BLaER1 treated with 17β-estradiol and CSF1 and Interleukin-3, amounts not matched to agents 10 nM and 100 nM (cell line): ENCODE measurements at regions not wholly inside any gene's neighbourhood (a gene's known extent, or its start where the extent isn't known, plus 50 kb on each side); places are given as distances from the start of the nearest gene placed in this dataset.

Experiments used
- H3K27ac ChIP-seq, 11 experiments: shearing (Covaris generic); formaldehyde crosslinking; 2 replicates each; pipeline ENCODE4 v1.8.1; 2022
- H3K27me3 ChIP-seq, 11 experiments: shearing (Covaris generic); formaldehyde crosslinking; 2 replicates each; pipeline ENCODE4 v1.8.1; 2022
- H3K36me3 ChIP-seq, 11 experiments: shearing (Covaris generic); formaldehyde crosslinking; 2 replicates each; pipeline ENCODE4 v1.8.1; 2022
- H3K4me1 ChIP-seq, 10 experiments: shearing (Covaris generic); formaldehyde crosslinking; 2 replicates each; pipeline ENCODE4 v1.8.1; 2022
- H3K4me2 ChIP-seq, 11 experiments: shearing (Covaris generic); formaldehyde crosslinking; 2 replicates each; pipeline ENCODE4 v1.8.1; 2022
- H3K4me3 ChIP-seq, 10 experiments: shearing (Covaris generic); formaldehyde crosslinking; 2 replicates each; pipeline ENCODE4 v1.8.1; 2022
- H3K9ac ChIP-seq, 11 experiments: shearing (Covaris generic); formaldehyde crosslinking; 2 replicates each; pipeline ENCODE4 v1.8.1; 2022
- H3K9me3 ChIP-seq, 11 experiments: shearing (Covaris generic); formaldehyde crosslinking; replicated peaks in 1 of 11; 2 replicates each; pipeline ENCODE4 v1.8.1; 2022
- H4K20me1 ChIP-seq, 11 experiments: shearing (Covaris generic); formaldehyde crosslinking; 2 replicates each; pipeline ENCODE4 v1.8.1; 2022
- Cebpa-rat ChIP-seq, 11 experiments: shearing (Covaris generic); IDR thresholded peaks; 2 replicates each; pipeline ENCODE4 v1.8.1; 2022

GRCh38 chr4:91894006-91894405 lies 409.8 kb upstream of the GRID2 start:
- Histone ChIP-seq H3K9me3 (no peaks in the 10 kb centered on the region), H3K36me3 (no peaks in the 10 kb centered on the region), H3K27ac (no peak overlapping the region), H4K20me1 (no peaks in the 10 kb centered on the region), H3K9ac (no peak overlapping the region), H3K4me2 (no peak overlapping the region), H3K4me3 (no peak overlapping the region), H3K27me3 (no peaks in the 10 kb centered on the region), H3K4me1 (no peaks in the 10 kb centered on the region)
- no peak for TF ChIP-seq Cebpa-rat (IDR thresholded peaks at IDR 0.05)

- Histone ChIP-seq H3K27me3 (no peaks in the 10 kb centered on the region), H3K27ac (no peak overlapping the region), H4K20me1 (no peaks in the 10 kb centered on the region), H3K4me2 (no peak overlapping the region), H3K4me3 (no peak overlapping the region), H3K9me3 (no peaks in the 10 kb centered on the region), H3K4me1 (no peaks in the 10 kb centered on the region), H3K36me3 (no peaks in the 10 kb centered on the region), H3K9ac (no peak overlapping the region)
- no peak for TF ChIP-seq Cebpa-rat (IDR thresholded peaks at IDR 0.05)
These were observed 399.2 kb upstream of the GRID2 start for GRCh38 chr4:91904556-91904955.

GRCh38 chr4:91909963-91910362 lies 393.8 kb upstream of the GRID2 start:
- TF ChIP-seq Cebpa-rat (IDR thresholded peaks at IDR 0.05): no peak
- no peak overlapping the region for H3K9ac ChIP-seq
- H3K4me3 ChIP-seq: no peak overlapping the region
- no peak overlapping the region for H3K27ac ChIP-seq
- no peak overlapping the region for H3K4me2 ChIP-seq
- H3K4me1 ChIP-seq: no peaks in the 10 kb centered on the region
- no peaks in the 10 kb centered on the region for H3K27me3 ChIP-seq
- no peaks in the 10 kb centered on the region for H3K9me3 ChIP-seq
- H4K20me1 ChIP-seq: no peaks in the 10 kb centered on the region
- no peaks in the 10 kb centered on the region for H3K36me3 ChIP-seq

- H3K36me3 ChIP-seq: no peaks in the 10 kb centered on the region
- H3K4me2 ChIP-seq: no peak overlapping the region
- TF ChIP-seq Cebpa-rat (IDR thresholded peaks at IDR 0.05): no peak
- H3K27ac ChIP-seq: no peak overlapping the region
- no peak overlapping the region for H3K4me3 ChIP-seq
- H3K4me1 ChIP-seq: no peaks in the 10 kb centered on the region
- no peaks in the 10 kb centered on the region for H4K20me1 ChIP-seq
- H3K27me3 ChIP-seq: no peaks in the 10 kb centered on the region
- H3K9ac ChIP-seq: no peak overlapping the region
- no peaks in the 10 kb centered on the region for H3K9me3 ChIP-seq
These were observed 389.5 kb upstream of the GRID2 start for GRCh38 chr4:91914176-91914804.

GRCh38 chr4:91916219-91916618 lies 387.5 kb upstream of the GRID2 start:
- Histone ChIP-seq H3K4me1 (no peaks in the 10 kb centered on the region), H3K27me3 (no peaks in the 10 kb centered on the region)
- TF ChIP-seq Cebpa-rat (IDR thresholded peaks at IDR 0.05): no peak

GRCh38 chr4:91924625-91925024 lies 379.1 kb upstream of the GRID2 start:
- no peaks in the 10 kb centered on the region for H3K27me3 ChIP-seq
- no peak overlapping the region for H3K9ac ChIP-seq
- no peak overlapping the region for H3K27ac ChIP-seq
- no peaks in the 10 kb centered on the region for H3K4me1 ChIP-seq
- no peak overlapping the region for H3K4me2 ChIP-seq
- no peak overlapping the region for H3K4me3 ChIP-seq
- H3K9me3 ChIP-seq: peaks cover 9 to 13% (median 11%) of the 10 kb centered on the region in 11 experiments; a peak in 21 of 22 replicates
- H4K20me1 ChIP-seq: no peaks in the 10 kb centered on the region
- H3K36me3 ChIP-seq: no peaks in the 10 kb centered on the region
- no peak for TF ChIP-seq Cebpa-rat (IDR thresholded peaks at IDR 0.05)

More at GRCh38 chr4:91916219-91916618, 387.5 kb upstream of the GRID2 start:
- no peak overlapping the region for H3K27ac ChIP-seq
- H4K20me1 ChIP-seq: no peaks in the 10 kb centered on the region
- no peaks in the 10 kb centered on the region for H3K36me3 ChIP-seq
- no peak overlapping the region for H3K9ac ChIP-seq
- no peaks in the 10 kb centered on the region for H3K9me3 ChIP-seq
- no peak overlapping the region for H3K4me2 ChIP-seq
- H3K4me3 ChIP-seq: no peak overlapping the region

GRCh38 chr4:91935217-91935616 lies 368.5 kb upstream of the GRID2 start:
- Histone ChIP-seq H3K9me3 (no peaks in the 10 kb centered on the region), H3K4me3 (no peak overlapping the region), H3K4me1 (no peaks in the 10 kb centered on the region), H3K9ac (no peak overlapping the region), H3K4me2 (no peak overlapping the region), H4K20me1 (no peaks in the 10 kb centered on the region), H3K36me3 (no peaks in the 10 kb centered on the region), H3K27me3 (no peaks in the 10 kb centered on the region), H3K27ac (no peak overlapping the region)
- TF ChIP-seq Cebpa-rat (IDR thresholded peaks at IDR 0.05): no peak

- Histone ChIP-seq H3K36me3 (no peaks in the 10 kb centered on the region), H3K9ac (no peak overlapping the region), H3K4me3 (no peak overlapping the region), H4K20me1 (no peaks in the 10 kb centered on the region), H3K4me1 (no peaks in the 10 kb centered on the region), H3K9me3 (no peaks in the 10 kb centered on the region), H3K27ac (no peak overlapping the region), H3K4me2 (no peak overlapping the region), H3K27me3 (no peaks in the 10 kb centered on the region)
- TF ChIP-seq Cebpa-rat (IDR thresholded peaks at IDR 0.05): no peak
These were observed 367.5 kb upstream of the GRID2 start for GRCh38 chr4:91936311-91936710.

GRCh38 chr4:91957963-91958362 lies 345.8 kb upstream of the GRID2 start:
- TF ChIP-seq Cebpa-rat (IDR thresholded peaks at IDR 0.05): no peak
- H3K36me3 ChIP-seq: no peaks in the 10 kb centered on the region
- no peak overlapping the region for H3K27ac ChIP-seq
- no peaks in the 10 kb centered on the region for H4K20me1 ChIP-seq
- H3K9ac ChIP-seq: no peak overlapping the region
- no peak overlapping the region for H3K4me2 ChIP-seq
- H3K4me3 ChIP-seq: no peak overlapping the region
- H3K4me1 ChIP-seq: no peaks in the 10 kb centered on the region
- peaks cover 0 to 13% (median 6%) of the 10 kb centered on the region in 11 experiments; a peak in 9 of 22 replicates for H3K9me3 ChIP-seq
- H3K27me3 ChIP-seq: no peaks in the 10 kb centered on the region

GRCh38 chr4:91958596-91958995 lies 345.2 kb upstream of the GRID2 start:
- Histone ChIP-seq H4K20me1 (no peaks in the 10 kb centered on the region), H3K9me3 (peaks cover 0 to 13% (median 6%) of the 10 kb centered on the region in 11 experiments; a peak in 9 of 22 replicates), H3K4me2 (no peak overlapping the region), H3K27me3 (no peaks in the 10 kb centered on the region), H3K9ac (no peak overlapping the region), H3K36me3 (no peaks in the 10 kb centered on the region), H3K4me3 (no peak overlapping the region), H3K4me1 (no peaks in the 10 kb centered on the region; a peak in 1 of 20 replicates), H3K27ac (no peak overlapping the region)
- no peak for TF ChIP-seq Cebpa-rat (IDR thresholded peaks at IDR 0.05)
